ENCODE measurements at regions not wholly inside any gene's neighbourhood (a gene's known extent, or its start where the extent isn't known, plus 50 kb on each side); places are given as distances from the start of the nearest gene placed in this dataset.
"Not testable (repeated sequence)": the region's sequence is repeated elsewhere in the genome, so short reads cannot be mapped to it uniquely, and the experiment has no call there.

GRCh38 chr6:100196214-100196982 is 202.4 kb upstream of the MCHR2 start:
- not testable (repeated sequence) for H3K4me2 ChIP-seq (ENCODE audit: low read depth, low read length, poor library complexity, severe bottlenecking); H3K9me3 ChIP-seq (ENCODE audit: low read length); H3K9me2 ChIP-seq (replicated peaks; ENCODE audit: insufficient read depth, low read length); H3K9ac ChIP-seq (ENCODE audit: low read length); H3K79me2 ChIP-seq (ENCODE audit: low read length); H3K36me3 ChIP-seq (ENCODE audit: insufficient read depth, low read length); H3K4me1 ChIP-seq (ENCODE audit: low read length); H3K4me3 ChIP-seq (ENCODE audit: low read length); H4K20me1 ChIP-seq (ENCODE audit: insufficient read depth, low read depth, low read length); H2AFZ ChIP-seq (ENCODE audit: low read length); DNase-seq; H3K27ac ChIP-seq (ENCODE audit: low read length); H3K27me3 ChIP-seq (ENCODE audit: low read length)

DNA sequence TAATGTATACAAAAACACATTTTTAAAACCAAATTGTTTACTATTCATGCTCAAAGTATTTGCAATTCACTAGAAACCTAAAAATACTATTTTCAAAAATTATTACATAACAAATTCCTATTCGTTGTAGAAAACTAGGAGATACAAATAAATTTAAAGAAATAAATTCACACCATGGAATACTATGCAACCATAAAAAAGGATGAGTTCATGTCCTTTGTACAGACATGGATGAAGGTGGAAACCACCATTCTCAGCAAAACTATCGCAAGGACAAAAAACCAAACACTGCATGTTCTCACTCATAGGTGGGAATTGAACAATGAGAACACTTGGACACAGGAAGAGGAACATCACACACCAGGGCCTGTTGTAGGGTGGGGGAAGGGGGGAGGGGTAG is 201.2 kb upstream of the MCHR2 start:
- not testable (repeated sequence) for H3K27ac ChIP-seq (ENCODE audit: low read length); H3K4me1 ChIP-seq (ENCODE audit: low read length); H3K79me2 ChIP-seq (ENCODE audit: low read length); H2AFZ ChIP-seq (ENCODE audit: low read length); H4K20me1 ChIP-seq (ENCODE audit: insufficient read depth, low read depth, low read length); H3K36me3 ChIP-seq (ENCODE audit: insufficient read depth, low read length); H3K9me2 ChIP-seq (replicated peaks; ENCODE audit: insufficient read depth, low read length); H3K9ac ChIP-seq (ENCODE audit: low read length); H3K4me3 ChIP-seq (ENCODE audit: low read length); H3K27me3 ChIP-seq (ENCODE audit: low read length); DNase-seq; H3K9me3 ChIP-seq (ENCODE audit: low read length); H3K4me2 ChIP-seq (ENCODE audit: low read depth, low read length, poor library complexity, severe bottlenecking)

GRCh38 chr6:100194535-100194934 is 200.5 kb upstream of the MCHR2 start:
- Histone ChIP-seq H3K79me2 (ENCODE audit: low read length) (no peaks in the 10 kb centered on the region), H3K9me3 (ENCODE audit: low read length) (no peaks in the 10 kb centered on the region), H4K20me1 (ENCODE audit: insufficient read depth, low read depth, low read length) (no peaks in the 10 kb centered on the region)

DNA sequence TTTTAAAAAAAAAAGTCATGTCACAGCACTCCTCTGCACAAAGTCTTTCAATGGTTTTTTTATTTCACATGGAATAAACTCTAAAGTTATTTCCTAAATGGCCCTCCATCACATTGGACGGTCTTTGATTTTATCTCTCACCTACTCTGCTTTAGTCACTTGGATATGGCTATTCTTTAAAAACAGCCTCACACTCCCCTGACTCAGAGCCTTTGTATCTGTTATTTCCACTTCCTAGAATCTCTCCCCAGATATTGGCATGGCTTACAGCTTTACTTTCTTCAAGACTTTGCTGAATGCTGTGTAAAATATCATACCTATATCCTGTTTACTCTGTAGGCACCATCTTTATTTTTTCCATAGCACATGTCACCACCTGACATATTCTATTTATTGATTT is 194.7 kb upstream of the MCHR2 start:
- no peak overlapping the region for H2AFZ ChIP-seq (ENCODE audit: low read length)
- H3K4me1 ChIP-seq (ENCODE audit: low read length) = no peaks in the 10 kb centered on the region
- H3K27ac ChIP-seq (ENCODE audit: low read length) = no peak overlapping the region
- H3K36me3 ChIP-seq (ENCODE audit: insufficient read depth, low read length) = no peaks in the 10 kb centered on the region
- H3K9me3 ChIP-seq (ENCODE audit: low read length) = no peaks in the 10 kb centered on the region
- H4K20me1 ChIP-seq (ENCODE audit: insufficient read depth, low read depth, low read length) = no peaks in the 10 kb centered on the region
- no peaks in the 10 kb centered on the region for H3K79me2 ChIP-seq (ENCODE audit: low read length)
- H3K4me2 ChIP-seq (ENCODE audit: low read depth, low read length, poor library complexity, severe bottlenecking) = no peak overlapping the region
- H3K27me3 ChIP-seq (ENCODE audit: low read length) = no peaks in the 10 kb centered on the region
- DNase-seq = no peak
- H3K9ac ChIP-seq (ENCODE audit: low read length) = no peak overlapping the region
- H3K9me2 ChIP-seq (replicated peaks; ENCODE audit: insufficient read depth, low read length) = no peaks in the 10 kb centered on the region
- H3K4me3 ChIP-seq (ENCODE audit: low read length) = no peak overlapping the region

More at GRCh38 chr6:100194535-100194934, 200.5 kb upstream of the MCHR2 start:
- H2AFZ ChIP-seq (ENCODE audit: low read length) = no peak overlapping the region
- H3K4me1 ChIP-seq (ENCODE audit: low read length) = no peaks in the 10 kb centered on the region
- DNase-seq = no peak
- H3K9me2 ChIP-seq (replicated peaks; ENCODE audit: insufficient read depth, low read length) = no peaks in the 10 kb centered on the region
- no peaks in the 10 kb centered on the region for H3K36me3 ChIP-seq (ENCODE audit: insufficient read depth, low read length)
- H3K4me3 ChIP-seq (ENCODE audit: low read length) = no peak overlapping the region
- H3K27ac ChIP-seq (ENCODE audit: low read length) = no peak overlapping the region
- no peak overlapping the region for H3K9ac ChIP-seq (ENCODE audit: low read length)
- H3K27me3 ChIP-seq (ENCODE audit: low read length) = no peaks in the 10 kb centered on the region
- no peak overlapping the region for H3K4me2 ChIP-seq (ENCODE audit: low read depth, low read length, poor library complexity, severe bottlenecking)

- Histone ChIP-seq H3K27ac (ENCODE audit: low read length) (no peak overlapping the region), H3K79me2 (ENCODE audit: low read length) (no peaks in the 10 kb centered on the region), H4K20me1 (ENCODE audit: insufficient read depth, low read depth, low read length) (no peaks in the 10 kb centered on the region), H2AFZ (ENCODE audit: low read length) (no peak overlapping the region), H3K4me3 (ENCODE audit: low read length) (no peak overlapping the region), H3K36me3 (ENCODE audit: insufficient read depth, low read length) (no peaks in the 10 kb centered on the region), H3K9ac (ENCODE audit: low read length) (no peak overlapping the region), H3K4me2 (ENCODE audit: low read depth, low read length, poor library complexity, severe bottlenecking) (no peak overlapping the region), H3K9me3 (ENCODE audit: low read length) (no peaks in the 10 kb centered on the region), H3K27me3 (ENCODE audit: low read length) (no peaks in the 10 kb centered on the region), H3K9me2 (replicated peaks; ENCODE audit: insufficient read depth, low read length) (no peaks in the 10 kb centered on the region), H3K4me1 (ENCODE audit: low read length) (no peaks in the 10 kb centered on the region)
- no peak for DNase-seq
Measured at GRCh38 chr6:100186552-100186951, 192.5 kb upstream of the MCHR2 start.

GRCh38 chr6:100185615-100186014 is 191.6 kb upstream of the MCHR2 start:
- Histone ChIP-seq H4K20me1 (ENCODE audit: insufficient read depth, low read depth, low read length) (no peaks in the 10 kb centered on the region), H3K4me1 (ENCODE audit: low read length) (no peaks in the 10 kb centered on the region), H3K4me3 (ENCODE audit: low read length) (no peak overlapping the region), H3K9ac (ENCODE audit: low read length) (no peak overlapping the region), H3K27ac (ENCODE audit: low read length) (no peak overlapping the region), H3K27me3 (ENCODE audit: low read length) (no peaks in the 10 kb centered on the region), H3K9me2 (replicated peaks; ENCODE audit: insufficient read depth, low read length) (no peaks in the 10 kb centered on the region), H2AFZ (ENCODE audit: low read length) (no peak overlapping the region; the same call in 1 of the 2 replicates), H3K4me2 (ENCODE audit: low read depth, low read length, poor library complexity, severe bottlenecking) (peak overlapping the region; percentile 17), H3K79me2 (ENCODE audit: low read length) (no peaks in the 10 kb centered on the region), H3K9me3 (ENCODE audit: low read length) (no peaks in the 10 kb centered on the region), H3K36me3 (ENCODE audit: insufficient read depth, low read length) (no peaks in the 10 kb centered on the region)
- DNase-seq = no peak

GRCh38 chr6:100184473-100184872 is 190.4 kb upstream of the MCHR2 start:
- Histone ChIP-seq H3K9me3 (ENCODE audit: low read length) (no peaks in the 10 kb centered on the region), H3K27me3 (ENCODE audit: low read length) (no peaks in the 10 kb centered on the region), H3K79me2 (ENCODE audit: low read length) (no peaks in the 10 kb centered on the region), H3K9ac (ENCODE audit: low read length) (no peak overlapping the region), H3K9me2 (replicated peaks; ENCODE audit: insufficient read depth, low read length) (no peaks in the 10 kb centered on the region), H3K36me3 (ENCODE audit: insufficient read depth, low read length) (no peaks in the 10 kb centered on the region), H3K27ac (ENCODE audit: low read length) (no peak overlapping the region), H3K4me2 (ENCODE audit: low read depth, low read length, poor library complexity, severe bottlenecking) (no peak overlapping the region), H4K20me1 (ENCODE audit: insufficient read depth, low read depth, low read length) (no peaks in the 10 kb centered on the region), H3K4me3 (ENCODE audit: low read length) (no peak overlapping the region), H3K4me1 (ENCODE audit: low read length) (no peaks in the 10 kb centered on the region), H2AFZ (ENCODE audit: low read length) (no peak overlapping the region)
- no peak for DNase-seq

DNA sequence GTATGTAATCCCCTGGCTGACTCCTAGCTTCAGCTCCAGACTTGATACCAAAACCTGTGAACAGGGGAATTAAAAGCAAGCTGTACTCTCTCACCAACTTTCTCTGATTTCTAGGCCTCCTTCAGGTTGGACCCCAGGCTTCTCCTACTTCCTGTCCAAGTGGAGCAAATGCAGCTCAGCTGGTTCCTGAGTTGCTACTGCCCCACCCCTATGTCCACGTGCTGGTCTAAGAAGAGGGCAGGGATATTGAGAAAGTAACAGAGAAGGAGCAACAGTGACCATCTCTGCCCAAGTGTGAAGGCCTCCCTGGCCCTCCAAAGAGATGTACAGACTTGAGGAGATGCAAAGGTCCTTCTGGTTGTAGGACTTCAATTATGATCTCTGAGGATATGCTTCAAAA is 188.3 kb upstream of the MCHR2 start:
- H3K27ac ChIP-seq (ENCODE audit: low read length) = no peak overlapping the region
- no peaks in the 10 kb centered on the region for H3K27me3 ChIP-seq (ENCODE audit: low read length)
- H3K36me3 ChIP-seq (ENCODE audit: insufficient read depth, low read length) = no peaks in the 10 kb centered on the region
- H3K79me2 ChIP-seq (ENCODE audit: low read length) = no peaks in the 10 kb centered on the region
- no peak overlapping the region for H3K4me2 ChIP-seq (ENCODE audit: low read depth, low read length, poor library complexity, severe bottlenecking)
- DNase-seq = no peak
- no peaks in the 10 kb centered on the region for H3K4me1 ChIP-seq (ENCODE audit: low read length)
- H3K9me2 ChIP-seq (replicated peaks; ENCODE audit: insufficient read depth, low read length) = no peaks in the 10 kb centered on the region
- H2AFZ ChIP-seq (ENCODE audit: low read length) = no peak overlapping the region
- H3K9me3 ChIP-seq (ENCODE audit: low read length) = no peaks in the 10 kb centered on the region
- H3K9ac ChIP-seq (ENCODE audit: low read length) = no peak overlapping the region
- H4K20me1 ChIP-seq (ENCODE audit: insufficient read depth, low read depth, low read length) = no peaks in the 10 kb centered on the region
- no peak overlapping the region for H3K4me3 ChIP-seq (ENCODE audit: low read length)

Data from Karpas-422 (cell line).